H7 (cell line): ENCODE measurements at regions not wholly inside any gene's neighbourhood (a gene's known extent, or its start where the extent isn't known, plus 50 kb on each side); places are given as distances from the start of the nearest gene placed in this dataset.

Experiments
- DNase-seq: peaks from one replicate; pipeline ENCODE4 v3.0.0; 2012
- H3K27me3 ChIP-seq: 2 replicates; pipeline ENCODE4 v1.6.0; 2011; ENCODE audit warnings: mild to moderate bottlenecking, low read length; ENCODE audit not compliant: control insufficient read depth, insufficient read depth
- H3K36me3 ChIP-seq: replicated peaks from 2 replicates; pipeline ENCODE4 v1.5.1; 2011; ENCODE audit warnings: low read length; ENCODE audit not compliant: control insufficient read depth, insufficient read depth
- H3K4me3 ChIP-seq: 2 replicates; pipeline ENCODE4 v1.5.1; 2011; ENCODE audit warnings: low read depth, mild to moderate bottlenecking, control low read depth, low read length, moderate library complexity; ENCODE audit not compliant: insufficient read depth

DNA sequence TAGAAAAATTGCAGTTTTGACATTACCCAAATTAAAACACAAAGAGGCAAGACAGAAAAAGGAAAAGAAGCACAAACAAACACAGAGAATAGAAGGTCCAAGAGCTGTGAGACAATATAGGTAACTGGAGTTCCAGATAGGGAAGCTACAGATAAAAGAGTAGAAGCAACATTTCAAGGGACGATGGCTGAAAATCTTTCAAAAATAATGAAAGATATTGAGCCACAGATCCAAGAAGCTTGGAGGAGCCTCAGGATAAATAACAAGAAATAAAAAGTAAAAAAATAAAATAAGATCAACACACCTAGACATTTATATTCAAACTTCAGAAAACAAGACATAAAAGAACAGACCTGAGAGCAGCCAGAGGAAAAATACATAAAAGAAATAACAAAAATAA is 164.9 kb downstream of the FNDC1 start:
- Histone ChIP-seq H3K36me3 (no peaks in the 10 kb centered on the region), H3K4me3 (no peak overlapping the region), H3K27me3 (no peaks in the 10 kb centered on the region)
- DNase-seq: no peak

DNA sequence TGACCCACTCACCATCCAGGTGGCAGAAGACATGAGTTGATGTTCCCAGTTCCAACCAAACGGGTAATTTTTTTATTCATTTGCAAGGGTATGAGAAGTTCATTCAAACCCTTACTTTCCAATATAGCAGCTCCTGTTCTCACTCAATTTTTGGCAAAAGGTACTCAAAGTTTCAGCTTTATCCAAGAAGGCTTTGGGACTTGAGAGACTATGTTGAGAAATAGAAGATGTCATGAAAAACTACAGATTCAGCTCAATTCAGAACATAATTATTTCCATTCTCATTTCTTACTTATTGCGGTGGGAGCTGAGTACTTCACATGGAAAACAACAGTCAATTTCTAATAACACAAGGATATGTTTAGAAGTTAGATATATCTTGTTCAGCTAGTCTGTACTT is 162.3 kb downstream of the FNDC1 start:
- H3K27me3 ChIP-seq: no peaks in the 10 kb centered on the region
- H3K4me3 ChIP-seq: no peak overlapping the region
- no peak for DNase-seq
- H3K36me3 ChIP-seq: no peaks in the 10 kb centered on the region

GRCh38 chr6:159329081-159329480 is 159.9 kb downstream of the FNDC1 start:
- Histone ChIP-seq H3K27me3 (no peaks in the 10 kb centered on the region), H3K36me3 (no peaks in the 10 kb centered on the region), H3K4me3 (no peak overlapping the region)
- DNase-seq: no peak

DNA sequence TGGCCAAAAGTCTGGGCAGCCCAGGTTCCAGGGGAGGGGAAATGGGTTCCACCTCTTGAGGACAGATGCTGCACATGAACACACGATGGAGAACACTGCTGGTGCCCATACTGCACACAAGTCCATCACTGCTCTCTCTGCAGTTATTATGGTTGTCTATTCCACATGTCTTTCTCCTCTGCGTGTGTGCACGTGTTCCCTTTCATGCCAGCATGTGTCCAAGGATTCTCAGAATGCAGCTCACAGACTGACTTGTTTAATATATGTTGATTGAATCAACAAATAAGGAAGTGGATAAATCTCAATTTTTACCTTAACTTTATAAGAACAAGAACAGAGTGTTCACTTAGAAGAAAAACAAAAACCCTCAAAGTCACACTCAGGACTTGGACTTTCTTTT is 158.9 kb downstream of the FNDC1 start:
- no peak overlapping the region for H3K4me3 ChIP-seq
- H3K36me3 ChIP-seq: no peaks in the 10 kb centered on the region
- no peaks in the 10 kb centered on the region for H3K27me3 ChIP-seq
- no peak for DNase-seq

- Histone ChIP-seq H3K27me3 (no peaks in the 10 kb centered on the region), H3K4me3 (no peak overlapping the region), H3K36me3 (no peaks in the 10 kb centered on the region)
- no peak for DNase-seq
These were observed 156.3 kb downstream of the FNDC1 start for GRCh38 chr6:159325476-159325875.

DNA sequence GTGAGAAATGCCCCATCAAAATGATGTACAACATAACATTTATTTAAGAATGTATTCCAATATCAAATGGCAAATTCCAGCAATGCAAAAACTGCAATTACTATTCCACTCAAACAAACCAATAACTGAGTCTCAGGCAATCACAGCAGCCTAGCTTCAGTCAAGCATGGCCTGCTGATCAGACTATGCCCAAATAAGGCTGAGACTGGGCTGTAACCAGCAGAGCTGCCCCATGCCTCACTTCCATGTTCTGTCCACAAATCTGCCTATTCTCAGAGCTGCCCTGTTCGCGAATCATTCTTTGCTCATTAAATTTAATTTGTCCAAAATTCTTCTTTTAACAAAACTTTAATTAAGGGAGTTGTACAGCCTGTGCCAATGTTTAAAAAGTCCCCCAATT is 155.4 kb downstream of the FNDC1 start:
- no peak for DNase-seq
- Histone ChIP-seq H3K27me3 (no peaks in the 10 kb centered on the region), H3K36me3 (no peaks in the 10 kb centered on the region), H3K4me3 (no peak overlapping the region)
